Central memory CD8-positive, alpha-beta T cell (primary cell): ENCODE measurements at regions not wholly inside any gene's neighbourhood (a gene's known extent, or its start where the extent isn't known, plus 50 kb on each side); places are given as distances from the start of the nearest gene placed in this dataset.
"Not testable (repeated sequence)": the region's sequence is repeated elsewhere in the genome, so short reads cannot be mapped to it uniquely, and the experiment has no call there.

Source experiments
- ATAC-seq: fragments of 150-1000 bp; cut with Tn5 transposase; replicated peaks from 2 replicates; pipeline ENCODE4 v1.10.0; 2022; ENCODE audit warnings: mild to moderate bottlenecking, moderate FRiP score, moderate number of reproducible peaks; ENCODE audit not compliant: poor library complexity, severe bottlenecking; ENCODE audit errors: extremely low read depth
- DNase-seq, 2 donors: peaks; one replicate each; pipeline ENCODE4 v3.0.0; 2021; ENCODE audit warnings: low spot score in 2 of 2
- H3K27ac Mint-ChIP-seq: one replicate; pipeline ENCODE4 v1.8.0; 2022; ENCODE audit warnings: low read depth, mild to moderate bottlenecking, moderate library complexity, mixed read lengths
- H3K27me3 Mint-ChIP-seq: one replicate; pipeline ENCODE4 v1.8.0; 2022; ENCODE audit warnings: mixed read lengths
- H3K36me3 Mint-ChIP-seq: one replicate; pipeline ENCODE4 v1.8.0; 2022; ENCODE audit warnings: mild to moderate bottlenecking, moderate library complexity, mixed read lengths; ENCODE audit not compliant: insufficient read depth
- H3K4me1 Mint-ChIP-seq: one replicate; pipeline ENCODE4 v1.8.0; 2022; ENCODE audit warnings: mixed read lengths
- H3K4me3 Mint-ChIP-seq: one replicate; pipeline ENCODE4 v1.8.0; 2022; ENCODE audit warnings: mild to moderate bottlenecking, moderate library complexity, mixed read lengths
- H3K9me3 Mint-ChIP-seq: one replicate; pipeline ENCODE4 v1.8.0; 2022; ENCODE audit warnings: mixed read lengths

DNA sequence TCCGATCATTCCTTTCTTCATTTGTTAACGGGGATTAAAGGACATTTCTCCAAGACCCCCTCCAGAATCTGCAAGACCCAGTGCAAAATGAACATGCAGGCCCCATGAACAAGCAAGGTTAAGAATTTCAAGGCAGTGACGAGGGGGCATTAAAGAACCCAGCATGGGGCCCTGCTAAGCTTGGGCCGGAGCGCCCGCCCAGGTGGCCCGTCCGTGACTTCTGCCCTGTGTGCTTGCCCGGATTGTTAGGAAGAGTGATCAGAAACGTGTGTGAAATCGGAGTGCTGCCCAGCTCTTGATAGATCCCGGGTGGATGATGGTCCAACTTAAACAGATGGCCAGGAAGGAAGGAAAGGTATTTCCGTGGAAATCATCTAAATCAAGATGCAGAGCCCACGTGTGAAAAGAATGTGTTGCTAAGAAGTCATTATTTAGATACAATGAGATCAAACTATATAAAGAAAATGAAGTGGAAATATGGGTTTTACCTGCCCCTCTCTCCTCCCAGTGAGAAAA is 213.6 kb downstream of the KLF6 start:
- H3K9me3 Mint-ChIP-seq: no peaks in the 10 kb centered on the region

DNA sequence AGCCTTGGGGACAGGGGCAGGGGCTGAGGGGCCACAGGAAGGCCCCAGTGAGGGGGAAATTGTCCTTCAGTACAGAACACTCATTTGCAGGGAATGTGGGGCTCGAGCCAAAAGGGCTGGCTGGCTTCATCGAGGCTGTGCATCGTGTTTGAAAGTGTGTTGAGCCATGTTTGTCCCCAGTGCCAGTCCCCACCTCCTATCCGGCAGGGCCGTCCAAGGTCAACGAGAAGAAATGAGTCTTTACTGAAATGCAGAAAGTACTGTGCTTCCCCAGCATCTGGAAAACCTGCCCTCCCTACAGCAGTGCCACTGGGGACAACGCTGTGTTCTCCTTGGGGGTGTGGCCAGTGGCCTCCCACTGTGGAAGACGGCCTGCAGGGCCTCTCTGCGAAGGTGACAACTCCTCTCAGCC is 214.1 kb downstream of the KLF6 start:
- Mint-ChIP-seq H3K36me3 (no peaks in the 10 kb centered on the region), H3K27me3 (peaks cover 31% of the 10 kb centered on the region), H3K9me3 (no peaks in the 10 kb centered on the region), H3K4me3 (no peak overlapping the region), H3K4me1 (peaks cover 14% of the 10 kb centered on the region), H3K27ac (no peak overlapping the region)
- no peak for ATAC-seq
- DNase-seq: no peak

More for the DNA sequence above, 213.6 kb downstream of the KLF6 start:
- H3K27me3 Mint-ChIP-seq: peaks cover 36% of the 10 kb centered on the region
- no peak for DNase-seq
- no peak overlapping the region for H3K4me3 Mint-ChIP-seq
- H3K27ac Mint-ChIP-seq: no peak overlapping the region
- ATAC-seq: no peak
- H3K36me3 Mint-ChIP-seq: no peaks in the 10 kb centered on the region
- H3K4me1 Mint-ChIP-seq: peaks cover 14% of the 10 kb centered on the region

DNA sequence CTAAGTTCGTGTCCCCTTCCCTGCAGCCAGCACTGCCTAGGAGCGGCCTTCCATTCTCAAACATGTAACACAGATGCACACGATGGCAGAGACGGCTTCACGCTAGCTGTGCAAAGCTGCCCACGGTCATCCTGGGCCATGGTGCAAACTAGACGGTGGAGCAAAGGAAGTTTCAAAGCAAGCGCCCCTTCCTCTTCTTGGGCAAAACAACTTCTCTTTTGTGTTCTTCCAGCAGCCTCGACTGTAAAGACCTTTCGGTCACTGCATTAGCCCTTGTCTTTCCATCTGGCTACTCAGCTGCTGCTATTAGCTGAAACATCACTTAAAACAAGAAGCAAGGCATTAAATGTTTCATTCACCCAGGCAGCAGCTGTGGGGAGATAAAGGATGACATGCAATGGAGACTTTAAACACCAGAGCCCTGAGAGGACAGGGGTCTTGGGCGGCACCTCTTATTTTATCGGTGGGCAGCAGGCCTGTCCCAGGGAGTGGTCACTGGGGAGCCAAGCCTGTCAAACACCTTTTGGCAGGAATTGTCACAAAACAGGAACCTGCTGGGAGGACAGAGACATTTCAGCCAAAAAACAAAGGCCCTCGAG is 214.8 kb downstream of the KLF6 start:
- DNase-seq: no peak
- Mint-ChIP-seq H3K4me3 (no peak overlapping the region), H3K27ac (no peak overlapping the region), H3K9me3 (no peaks in the 10 kb centered on the region), H3K4me1 (peaks cover 14% of the 10 kb centered on the region), H3K27me3 (peaks cover 25% of the 10 kb centered on the region), H3K36me3 (no peaks in the 10 kb centered on the region)
- no peak for ATAC-seq

DNA sequence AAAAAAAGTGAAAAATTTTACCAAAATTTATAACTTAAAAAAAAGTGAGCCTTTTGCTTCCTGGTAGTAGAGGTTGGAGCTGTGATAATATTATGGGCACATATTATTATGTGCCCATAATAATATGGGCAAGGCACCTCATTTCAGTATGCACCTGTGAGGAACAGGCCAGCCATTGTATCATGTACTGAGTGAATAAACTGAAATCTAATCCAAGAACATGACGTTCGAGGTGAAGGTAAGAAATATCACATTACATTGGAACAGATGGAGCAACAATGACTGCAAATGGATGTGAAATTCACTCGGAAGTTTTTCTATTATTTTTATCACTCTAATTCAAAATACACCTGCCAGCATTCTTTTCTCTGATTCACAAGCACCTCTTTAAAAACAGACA is 216.0 kb downstream of the KLF6 start:
- peaks cover 14% of the 10 kb centered on the region for H3K4me1 Mint-ChIP-seq
- H3K36me3 Mint-ChIP-seq: no peaks in the 10 kb centered on the region
- peaks cover 25% of the 10 kb centered on the region for H3K27me3 Mint-ChIP-seq
- DNase-seq (no peak), ATAC-seq (no peak)
- H3K27ac Mint-ChIP-seq: no peak overlapping the region
- no peak overlapping the region for H3K4me3 Mint-ChIP-seq
- no peaks in the 10 kb centered on the region for H3K9me3 Mint-ChIP-seq

DNA sequence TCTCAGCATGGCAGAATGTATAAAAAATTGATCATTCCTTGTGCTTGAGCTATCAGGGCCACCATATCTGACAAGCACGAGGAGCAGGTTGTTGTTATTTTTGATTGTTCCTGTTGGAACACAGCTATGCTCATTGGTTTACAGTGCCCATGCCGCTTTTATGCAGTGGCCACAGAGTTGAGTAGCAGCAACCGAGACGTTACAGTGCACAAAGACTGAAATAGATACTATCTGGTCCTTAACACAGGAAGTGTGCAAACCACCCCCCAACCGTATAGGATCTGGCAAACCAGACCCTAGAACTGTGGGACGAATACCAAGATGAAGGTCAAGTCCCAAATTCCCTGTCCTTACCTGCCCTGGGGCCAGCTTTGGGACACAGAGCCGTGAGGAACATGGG is 216.6 kb downstream of the KLF6 start:
- Mint-ChIP-seq H3K9me3 (no peaks in the 10 kb centered on the region), H3K4me3 (no peak overlapping the region), H3K4me1 (peaks cover 14% of the 10 kb centered on the region), H3K36me3 (no peaks in the 10 kb centered on the region), H3K27ac (no peak overlapping the region), H3K27me3 (peaks cover 25% of the 10 kb centered on the region)
- ATAC-seq (no peak), DNase-seq (no peak)

DNA sequence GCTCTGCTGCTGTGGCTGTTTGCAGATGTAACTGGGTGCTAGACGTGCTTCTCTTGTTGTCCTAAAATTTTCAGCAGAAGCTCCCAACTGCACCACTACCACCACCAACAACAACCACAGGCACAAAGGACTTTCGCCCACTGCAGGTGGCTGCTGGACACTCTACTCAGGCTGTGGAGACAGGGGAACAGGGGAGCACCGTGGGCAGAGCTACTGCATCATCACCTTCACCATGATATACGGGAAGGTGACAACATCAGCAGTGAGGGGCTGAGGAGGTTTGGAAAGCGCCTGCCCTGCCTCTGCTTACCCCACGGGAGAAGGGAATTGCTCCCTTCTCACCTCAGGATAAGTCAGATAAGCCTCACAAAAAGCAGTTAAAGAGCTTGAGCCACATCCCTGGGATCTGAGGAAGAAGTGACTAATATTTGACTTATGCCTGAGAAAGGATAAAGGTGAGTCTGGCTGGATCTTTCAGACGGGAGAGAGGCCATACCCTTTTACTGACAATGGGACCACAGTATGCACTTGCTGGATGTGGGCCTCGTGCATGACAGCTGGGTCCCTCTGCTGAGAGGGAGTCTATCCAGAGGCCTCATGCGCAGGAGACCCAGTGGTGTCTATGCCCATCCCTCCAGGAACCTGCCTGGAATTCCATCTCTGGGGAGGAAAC is 217.6 kb downstream of the KLF6 start:
- Mint-ChIP-seq H3K9me3 (no peaks in the 10 kb centered on the region), H3K4me3 (no peak overlapping the region), H3K36me3 (no peaks in the 10 kb centered on the region), H3K27ac (no peak overlapping the region), H3K27me3 (peaks cover 15% of the 10 kb centered on the region), H3K4me1 (peaks cover 14% of the 10 kb centered on the region)
- no peak for ATAC-seq
- DNase-seq: no peak

DNA sequence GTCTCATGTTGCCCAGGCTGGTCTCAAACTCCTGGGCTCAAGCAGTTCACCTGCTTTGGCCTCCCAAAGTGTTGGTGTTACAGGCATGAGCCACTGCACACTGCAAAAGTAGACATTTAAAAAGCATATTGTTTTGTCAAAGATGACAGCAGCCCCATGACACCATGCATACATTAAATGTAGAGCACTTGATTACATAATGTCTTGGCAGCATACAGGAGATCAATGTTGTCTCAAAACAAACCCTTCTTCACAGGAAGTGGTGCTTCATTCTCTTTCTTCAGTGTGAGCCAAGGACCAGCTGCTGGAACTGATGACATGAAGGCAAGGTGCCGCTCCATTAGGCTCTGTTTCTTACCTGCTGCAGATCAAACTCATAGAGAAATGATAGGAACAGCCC is 218.4 kb downstream of the KLF6 start:
- no peak overlapping the region for H3K4me3 Mint-ChIP-seq
- ATAC-seq (no peak), DNase-seq (no peak)
- H3K36me3 Mint-ChIP-seq: no peaks in the 10 kb centered on the region
- peaks cover 7% of the 10 kb centered on the region for H3K27me3 Mint-ChIP-seq
- peaks cover 14% of the 10 kb centered on the region for H3K4me1 Mint-ChIP-seq
- H3K9me3 Mint-ChIP-seq: no peaks in the 10 kb centered on the region
- no peak overlapping the region for H3K27ac Mint-ChIP-seq

DNA sequence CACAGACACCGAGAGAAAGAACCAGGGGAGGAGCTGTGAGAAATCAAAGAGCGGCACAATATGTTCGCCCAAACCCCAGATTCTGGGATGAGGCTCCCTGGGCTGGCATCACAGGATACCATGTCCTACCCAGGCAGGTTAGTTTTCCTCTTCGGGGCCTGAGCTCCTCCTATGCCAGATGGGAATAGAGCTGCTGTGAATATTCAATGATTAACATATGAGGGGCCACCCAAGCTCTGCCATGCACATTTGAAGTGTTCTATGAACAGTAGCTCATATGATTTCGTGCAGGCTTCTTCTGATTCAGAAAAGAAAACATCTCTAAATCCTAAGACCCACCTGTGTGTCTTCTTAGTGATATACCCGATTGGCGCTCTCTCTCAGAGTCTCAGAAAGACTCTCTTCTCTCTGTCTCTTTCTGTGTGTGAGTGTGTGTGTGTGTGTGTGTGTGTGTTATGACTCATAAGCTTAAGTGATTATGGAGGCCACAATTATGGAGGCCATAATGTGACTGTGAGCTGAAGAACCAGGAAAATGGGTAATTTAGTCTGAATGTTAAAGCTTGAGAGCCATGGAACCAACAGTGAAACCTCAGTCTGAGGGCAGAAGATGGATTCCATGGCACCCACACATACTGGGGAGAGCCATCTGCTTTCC is 220.5 kb downstream of the KLF6 start:
- no peaks in the 10 kb centered on the region for H3K9me3 Mint-ChIP-seq
- peaks cover 14% of the 10 kb centered on the region for H3K4me1 Mint-ChIP-seq
- ATAC-seq: no peak
- no peaks in the 10 kb centered on the region for H3K27me3 Mint-ChIP-seq
- no peak overlapping the region for H3K4me3 Mint-ChIP-seq
- H3K36me3 Mint-ChIP-seq: no peaks in the 10 kb centered on the region
- DNase-seq: no peak
- no peak overlapping the region for H3K27ac Mint-ChIP-seq

DNA sequence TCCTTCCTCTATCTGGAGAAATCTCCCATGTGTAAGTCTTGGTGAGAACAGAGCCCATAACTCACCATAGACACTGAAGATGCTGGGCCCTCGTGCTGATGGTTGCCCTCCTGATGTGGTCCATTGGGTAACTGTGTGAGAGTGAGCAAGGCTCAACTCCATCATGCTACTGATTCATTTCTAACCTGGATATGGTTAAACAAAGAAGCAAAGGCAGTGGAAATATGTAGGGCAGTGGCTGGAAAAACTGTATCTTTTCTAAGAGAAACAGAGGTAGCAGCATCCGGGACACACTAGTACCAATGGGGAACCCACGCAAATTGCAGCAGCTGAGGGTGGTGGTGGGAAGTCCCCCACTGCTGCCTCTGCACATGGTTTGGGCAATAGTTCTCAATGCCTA is 221.7 kb downstream of the KLF6 start:
- H3K9me3 Mint-ChIP-seq: no peaks in the 10 kb centered on the region
- no peak overlapping the region for H3K27ac Mint-ChIP-seq
- H3K4me1 Mint-ChIP-seq: peaks cover 10% of the 10 kb centered on the region
- no peak for ATAC-seq
- no peak for DNase-seq
- H3K36me3 Mint-ChIP-seq: no peaks in the 10 kb centered on the region
- no peak overlapping the region for H3K4me3 Mint-ChIP-seq
- H3K27me3 Mint-ChIP-seq: peaks cover 5% of the 10 kb centered on the region

DNA sequence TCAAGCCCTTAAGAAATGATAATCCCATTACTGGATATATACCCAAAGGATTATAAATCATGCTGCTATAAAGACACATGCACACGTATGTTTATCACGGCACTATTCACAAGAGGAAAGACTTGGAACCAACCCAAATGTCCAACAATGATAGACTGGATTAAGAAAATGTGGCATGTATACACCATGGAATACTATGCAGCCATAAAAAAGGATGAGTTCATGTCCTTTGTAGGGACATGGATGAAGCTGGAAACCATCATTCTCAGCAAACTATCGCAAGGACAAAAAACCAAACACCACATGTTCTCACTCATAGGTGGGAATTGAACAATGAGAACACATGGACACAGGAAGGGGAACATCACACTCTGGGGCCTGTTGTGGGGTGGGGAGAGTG is 224.4 kb downstream of the KLF6 start:
- not testable (repeated sequence) for ATAC-seq, H3K36me3 Mint-ChIP-seq, H3K4me3 Mint-ChIP-seq, H3K27me3 Mint-ChIP-seq, H3K9me3 Mint-ChIP-seq, H3K27ac Mint-ChIP-seq, DNase-seq, H3K4me1 Mint-ChIP-seq

DNA sequence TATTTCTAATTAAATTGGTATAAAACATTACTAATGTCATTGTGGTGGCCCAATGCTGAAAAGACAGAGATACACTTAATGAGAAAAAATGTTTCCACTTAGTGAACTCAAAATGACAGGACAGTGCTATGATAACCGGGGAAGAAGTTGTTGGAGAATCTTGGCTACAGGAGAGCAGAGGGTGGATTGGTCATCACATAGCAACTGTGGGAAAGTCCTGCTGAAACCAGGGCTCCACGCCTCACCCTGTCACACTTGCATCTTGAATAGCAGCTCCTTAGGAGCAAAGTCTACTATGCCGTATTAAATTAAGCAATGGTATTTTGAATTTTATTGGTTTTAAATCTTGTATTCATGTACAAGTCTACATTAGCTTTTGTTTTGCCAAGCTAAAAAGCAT is 225.5 kb downstream of the KLF6 start:
- ATAC-seq: no peak
- no peak for DNase-seq
- Mint-ChIP-seq H3K27me3 (peaks cover 6% of the 10 kb centered on the region), H3K4me1 (peaks cover 13% of the 10 kb centered on the region), H3K27ac (no peak overlapping the region), H3K36me3 (no peaks in the 10 kb centered on the region), H3K4me3 (no peak overlapping the region), H3K9me3 (no peaks in the 10 kb centered on the region)

DNA sequence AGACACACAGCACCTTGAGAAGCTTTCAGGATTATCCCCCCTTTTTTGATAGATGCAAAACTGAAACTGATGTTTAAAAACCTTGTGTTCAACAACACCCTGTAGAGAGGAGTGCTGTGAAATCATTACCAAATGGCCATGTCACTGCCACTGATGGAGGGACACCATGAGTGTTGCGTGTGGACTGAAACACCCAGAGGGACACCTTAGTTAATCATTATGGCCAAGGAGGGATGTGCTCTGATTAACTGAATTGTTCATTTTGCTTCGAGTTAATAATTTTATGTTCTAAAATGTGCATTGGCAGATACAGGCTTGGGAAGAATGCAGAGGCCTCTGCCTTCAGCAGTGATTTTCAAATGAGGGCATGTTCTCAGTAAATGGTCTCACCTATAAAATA is 226.0 kb downstream of the KLF6 start:
- no peak for ATAC-seq
- no peak for DNase-seq
- Mint-ChIP-seq H3K27ac (no peak overlapping the region), H3K9me3 (no peaks in the 10 kb centered on the region), H3K36me3 (no peaks in the 10 kb centered on the region), H3K27me3 (peaks cover 6% of the 10 kb centered on the region), H3K4me1 (peaks cover 18% of the 10 kb centered on the region), H3K4me3 (no peak overlapping the region)
